GM12892 (cell line): ENCODE measurements at regions not wholly inside any gene's neighbourhood (a gene's known extent, or its start where the extent isn't known, plus 50 kb on each side); places are given as distances from the start of the nearest gene placed in this dataset.

Source experiments
- POLR2AphosphoS5 ChIP-seq: IDR thresholded peaks from 2 replicates; pipeline ENCODE4 v1.6.1; 2011; ENCODE audit warnings: low read depth, low read length, control low read depth
- TAF1 ChIP-seq: IDR thresholded peaks from 2 replicates; pipeline ENCODE4 v1.6.1; 2011; ENCODE audit warnings: low read depth, mild to moderate bottlenecking, control low read depth, low read length, borderline replicate concordance

DNA sequence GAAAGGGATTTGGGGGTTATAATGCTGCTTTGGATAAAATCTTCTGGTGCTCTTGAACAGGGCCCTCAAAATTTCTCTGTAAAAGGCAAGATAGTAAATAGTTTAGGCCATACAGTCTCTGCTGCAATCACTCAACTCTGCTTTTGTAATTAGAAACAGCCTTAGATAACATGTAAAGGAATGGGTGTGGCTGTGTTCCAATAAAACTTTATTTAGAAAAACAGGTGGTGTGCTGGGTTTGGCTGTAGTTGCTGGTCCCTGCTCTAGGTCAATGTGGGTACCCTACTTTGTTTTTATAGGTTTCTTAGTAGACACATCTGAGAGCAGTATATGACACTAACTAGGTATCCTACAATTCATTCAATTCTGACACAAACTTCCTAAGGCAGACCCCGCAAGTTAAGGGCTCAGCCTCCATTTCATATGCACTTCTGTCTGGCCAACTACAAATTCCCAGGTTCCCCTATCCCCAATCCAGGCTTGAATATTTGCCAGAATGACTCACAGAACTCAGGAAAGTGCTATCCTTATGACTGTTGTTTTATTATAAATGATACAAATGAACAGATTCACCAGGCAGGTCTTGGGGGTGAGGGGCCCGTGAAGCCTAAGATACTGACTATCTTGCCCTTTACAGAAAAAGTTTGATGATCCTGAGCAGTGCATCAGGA is 349.9 kb downstream of the RPS24 start:
- no peak for TF ChIP-seq POLR2AphosphoS5
- no peak for TF ChIP-seq TAF1
